ENCODE measurements at regions not wholly inside any gene's neighbourhood (a gene's known extent, or its start where the extent isn't known, plus 50 kb on each side); places are given as distances from the start of the nearest gene placed in this dataset.

- no peaks in the 10 kb centered on the region for H3K27me3 Mint-ChIP-seq
- no peak overlapping the region for H3K27ac Mint-ChIP-seq
- Histone ChIP-seq H3K4me3 (ENCODE audit: low read length) (no peak overlapping the region), H3K27ac (ENCODE audit: low read depth in 1 of 2, low read length in 2 of 2) (no peak overlapping the region), H3K4me1 (ENCODE audit: insufficient read depth, low read length) (no peaks in the 10 kb centered on the region), H3K9me3 (ENCODE audit: control insufficient read depth in 1 of 2, insufficient read depth in 1 of 2, low read length in 2 of 2) (no peaks in the 10 kb centered on the region), H3K27me3 (ENCODE audit: control insufficient read depth in 1 of 2, insufficient read depth in 2 of 2, low read length in 2 of 2) (no peaks in the 10 kb centered on the region), H3K36me3 (ENCODE audit: insufficient read depth, low read length) (no peaks in the 10 kb centered on the region)
- no peaks in the 10 kb centered on the region for H3K36me3 Mint-ChIP-seq (ENCODE audit: low read depth)
- ChIA-PET POLR2A (no interaction called here), CTCF (no interaction called here)
- ATAC-seq (ENCODE audit: poor library complexity) (no peak), DNase-seq (no peak)
- no peaks in the 10 kb centered on the region for H3K4me1 Mint-ChIP-seq (ENCODE audit: low read depth)
- intact Hi-C loops (cut with DNase I, micrococcal nuclease) = no loop called here
- H3K9me3 Mint-ChIP-seq = peaks cover 5% of the 10 kb centered on the region
- no peak for TF ChIP-seq CTCF (IDR thresholded peaks at IDR 0.05)
- no peak overlapping the region for H3K4me3 Mint-ChIP-seq
Observed at GRCh38 chr1:224486801-224487583, 52.4 kb upstream of the WDR26 start.

GRCh38 chr1:224488806-224489499 lies 54.4 kb upstream of the WDR26 start:
- Histone ChIP-seq H3K4me3 (ENCODE audit: low read length) (no peak overlapping the region), H3K36me3 (ENCODE audit: insufficient read depth, low read length) (no peaks in the 10 kb centered on the region), H3K9me3 (ENCODE audit: control insufficient read depth in 1 of 2, insufficient read depth in 1 of 2, low read length in 2 of 2) (no peaks in the 10 kb centered on the region), H3K4me1 (ENCODE audit: insufficient read depth, low read length) (no peaks in the 10 kb centered on the region), H3K27me3 (ENCODE audit: control insufficient read depth in 1 of 2, insufficient read depth in 2 of 2, low read length in 2 of 2) (no peaks in the 10 kb centered on the region), H3K27ac (ENCODE audit: low read depth in 1 of 2, low read length in 2 of 2) (no peak overlapping the region)
- intact Hi-C loops (cut with DNase I, micrococcal nuclease) = no loop called here
- no peak for ATAC-seq (ENCODE audit: poor library complexity)
- H3K36me3 Mint-ChIP-seq (ENCODE audit: low read depth) = no peaks in the 10 kb centered on the region
- H3K4me3 Mint-ChIP-seq = no peak overlapping the region
- ChIA-PET CTCF (no interaction called here), POLR2A (no interaction called here)
- no peak for DNase-seq
- H3K4me1 Mint-ChIP-seq (ENCODE audit: low read depth) = no peaks in the 10 kb centered on the region
- H3K9me3 Mint-ChIP-seq = peaks cover 5% of the 10 kb centered on the region
- H3K27ac Mint-ChIP-seq = no peak overlapping the region
- TF ChIP-seq CTCF (IDR thresholded peaks at IDR 0.05) = no peak
- H3K27me3 Mint-ChIP-seq = no peaks in the 10 kb centered on the region

- H3K27me3 ChIP-seq (ENCODE audit: control insufficient read depth in 1 of 2, insufficient read depth in 2 of 2, low read length in 2 of 2) = no peaks in the 10 kb centered on the region
- no peaks in the 10 kb centered on the region for H3K4me1 ChIP-seq (ENCODE audit: insufficient read depth, low read length)
- no peak for TF ChIP-seq CTCF (IDR thresholded peaks at IDR 0.05)
- intact Hi-C loops (cut with DNase I, micrococcal nuclease) = no loop called here
- H3K27ac Mint-ChIP-seq = no peak overlapping the region
- CTCF ChIA-PET = no interaction called here
- H3K9me3 ChIP-seq (ENCODE audit: control insufficient read depth in 1 of 2, insufficient read depth in 1 of 2, low read length in 2 of 2) = no peaks in the 10 kb centered on the region
- no peak overlapping the region for H3K4me3 ChIP-seq (ENCODE audit: low read length)
- H3K36me3 ChIP-seq (ENCODE audit: insufficient read depth, low read length) = no peaks in the 10 kb centered on the region
- no peaks in the 10 kb centered on the region for H3K36me3 Mint-ChIP-seq (ENCODE audit: low read depth)
- DNase-seq (no peak), ATAC-seq (ENCODE audit: poor library complexity) (no peak)
- peaks cover 3% of the 10 kb centered on the region for H3K9me3 Mint-ChIP-seq
- no peaks in the 10 kb centered on the region for H3K27me3 Mint-ChIP-seq
- POLR2A ChIA-PET = no interaction called here
- H3K4me3 Mint-ChIP-seq = no peak overlapping the region
- no peaks in the 10 kb centered on the region for H3K4me1 Mint-ChIP-seq (ENCODE audit: low read depth)
- H3K27ac ChIP-seq (ENCODE audit: low read depth in 1 of 2, low read length in 2 of 2) = no peak overlapping the region
Observed at GRCh38 chr1:224489534-224490365, 55.2 kb upstream of the WDR26 start.
